GM12878 (cell line): ENCODE measurements at regions not wholly inside any gene's neighbourhood (a gene's known extent, or its start where the extent isn't known, plus 50 kb on each side); places are given as distances from the start of the nearest gene placed in this dataset.
"Not testable (repeated sequence)": the region's sequence is repeated elsewhere in the genome, so short reads cannot be mapped to it uniquely, and the experiment has no call there.

Experiments
- ATAC-seq: fragments of 200-7000 bp; cut with Tn5 transposase; 3 replicates; pipeline ENCODE4 v1.9.1; 2020; ENCODE audit warnings: mild to moderate bottlenecking, moderate library complexity
- BruUV-seq: library from RNA; stranded (reverse); fragments of 400-500 nt; replicated peaks from 2 replicates; lab custom pipeline; 2021; lab: Mats Ljungman, UMichigan
- CTCF ChIA-PET: fragments of 300-600 bp; sonication (Branson Sonifier 250); formaldehyde crosslinking; extraction: SDS; loops from one replicate; lab custom pipeline; 2021; ENCODE audit warnings: inconsistent platforms; lab: Yijun Ruan, JAX
- POLR2A ChIA-PET: fragments of 350-600 bp; formaldehyde crosslinking; extraction: SDS; loops from one replicate; lab custom pipeline; 2021; ENCODE audit warnings: inconsistent platforms; lab: Charles Lee
- RAD21 ChIA-PET: fragments of 300-600 bp; sonication (Branson Sonifier 250); formaldehyde crosslinking; loops from one replicate; lab custom pipeline; 2023; ENCODE audit warnings: antibody characterized with exemption; ENCODE audit not compliant: unreplicated experiment; lab: Charles Lee
- SMC1A ChIA-PET: fragments of 300-600 bp; sonication (Branson Sonifier 250); formaldehyde crosslinking; loops from one replicate; lab custom pipeline; 2023; ENCODE audit not compliant: unreplicated experiment, uncharacterized antibody; lab: Charles Lee
- DNase-seq: peaks from one replicate; pipeline ENCODE4 v3.0.0-alpha.2; 2011; ENCODE audit warnings: low read depth, low spot score
- FAIRE-seq: peaks from 3 replicates; lab custom pipeline; 2011; peaks lifted over from hg19 to GRCh38; lab: Jason Lieb, UNC
- H2AFZ ChIP-seq: 2 replicates; pipeline ENCODE4 v1.6.0; 2011; ENCODE audit warnings: low read depth, low read length, control low read depth; ENCODE audit not compliant: control insufficient read depth
- H3K27ac ChIP-seq: 2 replicates; pipeline ENCODE4 v1.5.1; 2011; ENCODE audit warnings: control low read depth; ENCODE audit not compliant: control insufficient read depth, insufficient read depth
- H3K27me3 ChIP-seq, 2 experiments: replicated peaks in 1 of 2; 2 replicates each; pipeline versions ENCODE4 v1.6.0 to v1.6.1; 2011; ENCODE audit warnings: low read length in 1 of 2; ENCODE audit not compliant: control insufficient read depth in 2 of 2, insufficient read depth in 2 of 2
- H3K36me3 ChIP-seq, 2 experiments: 2 replicates each; pipeline ENCODE4 v1.5.1; 2011; ENCODE audit warnings: low read length in 1 of 2; ENCODE audit not compliant: control insufficient read depth in 2 of 2, insufficient read depth in 2 of 2
- H3K4me1 ChIP-seq: 2 replicates; pipeline ENCODE4 v1.6.1; 2011; ENCODE audit warnings: mild to moderate bottlenecking, low read length, moderate library complexity, mixed read lengths; ENCODE audit not compliant: control insufficient read depth, insufficient read depth
- H3K4me2 ChIP-seq: 2 replicates; pipeline ENCODE4 v1.6.0; 2011; ENCODE audit warnings: control low read depth; ENCODE audit not compliant: control insufficient read depth, insufficient read depth
- H3K4me3 ChIP-seq: fragments of 200-600 bp; sonication (generic); 2 replicates; pipeline ENCODE4 v1.5.1; 2016
- H3K79me2 ChIP-seq: 2 replicates; pipeline ENCODE4 v1.6.0; 2011; ENCODE audit warnings: low read length; ENCODE audit not compliant: control insufficient read depth, insufficient read depth
- H3K9ac ChIP-seq: 2 replicates; pipeline ENCODE4 v1.8.0; 2011; ENCODE audit warnings: low read length, control low read depth, mixed read lengths; ENCODE audit not compliant: control insufficient read depth, insufficient read depth
- H3K9me3 ChIP-seq: replicated peaks from 3 replicates; pipeline ENCODE4 v1.5.1; 2011; ENCODE audit warnings: mild to moderate bottlenecking, low read length; ENCODE audit not compliant: control insufficient read depth, insufficient read depth
- H4K20me1 ChIP-seq: 2 replicates; pipeline ENCODE4 v1.6.0; 2011; ENCODE audit not compliant: control insufficient read depth, insufficient read depth
- BCLAF1 ChIP-seq: fragments of 450-650 bp; IDR thresholded peaks from 2 replicates; pipeline ENCODE4 v1.6.1; 2017; ENCODE audit warnings: antibody characterized with exemption, mild to moderate bottlenecking, moderate library complexity
- CBX3 ChIP-seq: fragments of 200-600 bp; sonication (generic); IDR thresholded peaks from 2 replicates; pipeline ENCODE4 v1.6.1; 2016; ENCODE audit warnings: low read depth, borderline replicate concordance
- HDGF ChIP-seq: fragments of 450-650 bp; IDR thresholded peaks from 2 replicates; pipeline ENCODE4 v1.6.1; 2016; ENCODE audit warnings: antibody characterized with exemption
- ZNF274 ChIP-seq: IDR thresholded peaks from one replicate; pipeline ENCODE4 v1.8.0; 2011; ENCODE audit not compliant: insufficient read length, insufficient read depth
- ZNF384 ChIP-seq: IDR thresholded peaks from 2 replicates; pipeline ENCODE4 v1.6.1; 2012; ENCODE audit warnings: low read depth, mild to moderate bottlenecking, low read length, improper control_type of control experiment, borderline replicate concordance
- WGBS: methylation state at CpG from one replicate; pipeline ENCODE4 v1.1.6; 2016; ENCODE audit warnings: low lambda C conversion rate; ENCODE audit not compliant: insufficient replicate concordance, insufficient coverage; ENCODE audit errors: missing lambda C conversion rate; 5-methylcytosine and 5-hydroxymethylcytosine counted together
- in situ Hi-C: fragments of 300-500 bp; cut with MboI; formaldehyde crosslinking; loops from 9 replicates; pipeline ENCODE4 v1.14.3; 2018; ENCODE audit warnings: mixed read lengths
- intact Hi-C: fragments of 100-400 bp; cut with micrococcal nuclease; formaldehyde crosslinking; loops from one replicate; pipeline ENCODE4 v1.14.2; 2022; ENCODE audit not compliant: unreplicated experiment

- TF ChIP-seq BCLAF1 (no peak), ZNF274 (no peak), HDGF (no peak), CBX3 (no peak), ZNF384 (no peak)
Observed at GRCh38 chr1:189708674-189709073, 769.0 kb downstream of the BRINP3 start (continued).

- H3K9me3 ChIP-seq, CTCF ChIA-PET, POLR2A ChIA-PET, H3K4me2 ChIP-seq, H4K20me1 ChIP-seq, H2AFZ ChIP-seq, H3K4me1 ChIP-seq, H3K9ac ChIP-seq, H3K27ac ChIP-seq, FAIRE-seq, DNase-seq, H3K4me3 ChIP-seq, H3K36me3 ChIP-seq, ATAC-seq, H3K27me3 ChIP-seq, SMC1A ChIA-PET, in situ Hi-C loops, BruUV-seq, intact Hi-C loops, RAD21 ChIA-PET, H3K79me2 ChIP-seq: not testable (repeated sequence)
- WGBS, result 71% methylated on average over 29 of the region's 38 CpGs
Observed at GRCh38 chr1:189718147-189718795, 759.4 kb downstream of the BRINP3 start.
